HG02759 (cell line): ENCODE measurements at regions not wholly inside any gene's neighbourhood (a gene's known extent, or its start where the extent isn't known, plus 50 kb on each side); places are given as distances from the start of the nearest gene placed in this dataset.

Experiments
- ATAC-seq: cut with Tn5 transposase; IDR thresholded peaks from one replicate; pipeline ENCODE4 v1.9.1; 2021; ENCODE audit warnings: mild to moderate bottlenecking, moderate library complexity; ENCODE audit not compliant: unreplicated experiment

GRCh38 chr20:24277196-24277595, 192.2 kb upstream of the SYNDIG1 start:
- ATAC-seq, result no peak

GRCh38 chr20:24275946-24276705, 193.3 kb upstream of the SYNDIG1 start:
- ATAC-seq, result no peak

GRCh38 chr20:24273251-24273650, 196.2 kb upstream of the SYNDIG1 start:
- ATAC-seq, result no peak

GRCh38 chr20:24261351-24261750, 208.1 kb upstream of the SYNDIG1 start:
- ATAC-seq, result no peak

GRCh38 chr20:24257171-24257570, 212.3 kb upstream of the SYNDIG1 start:
- ATAC-seq, result no peak

- no peak for ATAC-seq
Observed at GRCh38 chr20:24256307-24256706, 213.1 kb upstream of the SYNDIG1 start.

GRCh38 chr20:24254480-24254879, 214.9 kb upstream of the SYNDIG1 start:
- no peak for ATAC-seq

GRCh38 chr20:24253321-24253720, 216.1 kb upstream of the SYNDIG1 start:
- ATAC-seq, result no peak

GRCh38 chr20:24245094-24245493, 224.3 kb upstream of the SYNDIG1 start:
- no peak for ATAC-seq

GRCh38 chr20:24242763-24243162, 226.7 kb upstream of the SYNDIG1 start:
- no peak for ATAC-seq

- ATAC-seq, result no peak
Observed at GRCh38 chr20:24241466-24241865, 228.0 kb upstream of the SYNDIG1 start.

- no peak for ATAC-seq
Observed at GRCh38 chr20:24236963-24237362, 232.5 kb upstream of the SYNDIG1 start.

GRCh38 chr20:24236201-24236600, 233.2 kb upstream of the SYNDIG1 start:
- no peak for ATAC-seq

GRCh38 chr20:24235296-24236175, 233.9 kb upstream of the SYNDIG1 start:
- no peak for ATAC-seq

- ATAC-seq, result no peak
Observed at GRCh38 chr20:24227600-24227999, 239.0 kb upstream of the GGTLC1 start.

GRCh38 chr20:24212494-24212893, 223.9 kb upstream of the GGTLC1 start:
- no peak for ATAC-seq

GRCh38 chr20:24211972-24212371, 223.4 kb upstream of the GGTLC1 start:
- ATAC-seq, result no peak

- no peak for ATAC-seq
Observed at GRCh38 chr20:24210356-24210755, 221.8 kb upstream of the GGTLC1 start.

GRCh38 chr20:24208652-24209051, 220.1 kb upstream of the GGTLC1 start:
- no peak for ATAC-seq

- ATAC-seq, result no peak
Observed at GRCh38 chr20:24207803-24208300, 219.3 kb upstream of the GGTLC1 start.

- no peak for ATAC-seq
Observed at GRCh38 chr20:24206995-24207394, 218.4 kb upstream of the GGTLC1 start.
